ENCODE measurements at regions not wholly inside any gene's neighbourhood (a gene's known extent, or its start where the extent isn't known, plus 50 kb on each side); places are given as distances from the start of the nearest gene placed in this dataset.

- intact Hi-C loops (cut with micrococcal nuclease) = no loop called here
- ChIA-PET POLR2A (no interaction called here), CTCF (no interaction called here)
- Histone ChIP-seq H3K4me3 (replicated peaks in 1 of 3; ENCODE audit: insufficient read depth in 1 of 3, low read depth in 1 of 3, low read length in 3 of 3) (no peak overlapping the region), H3K27me3 (ENCODE audit: control insufficient read depth in 2 of 2, insufficient read depth in 2 of 2, low read length in 2 of 2) (no peaks in the 10 kb centered on the region), H3K9me3 (replicated peaks; ENCODE audit: control insufficient read depth, insufficient read depth, low read length) (no peaks in the 10 kb centered on the region), H3K4me1 (ENCODE audit: control insufficient read depth, extremely low read depth, insufficient read depth, low read length) (no peaks in the 10 kb centered on the region), H2AFZ (ENCODE audit: low read depth, low read length) (no peak overlapping the region), H4K20me1 (replicated peaks; ENCODE audit: control insufficient read depth, extremely low read depth, insufficient read depth, low read length) (no peaks in the 10 kb centered on the region), H3K79me2 (ENCODE audit: control insufficient read depth, insufficient read depth, low read length) (no peaks in the 10 kb centered on the region), H3K9ac (replicated peaks; ENCODE audit: extremely low read depth, insufficient read depth, low read length) (no peak overlapping the region), H3K27ac (ENCODE audit: insufficient read depth, low read depth, low read length) (no peak overlapping the region), H3K4me2 (ENCODE audit: insufficient read depth, low read length) (no peak overlapping the region), H3K36me3 (ENCODE audit: control insufficient read depth in 2 of 2, extremely low read depth in 1 of 2, insufficient read depth in 2 of 2, low read length in 2 of 2) (no peaks in the 10 kb centered on the region), H3K9me1 (replicated peaks; ENCODE audit: control insufficient read depth, extremely low read depth, insufficient read depth, low read length) (no peaks in the 10 kb centered on the region)
- dilution Hi-C loops (cut with MboI; ENCODE audit: extremely low pct_ligation_motif_present, low sequenced_read_pairs) = no loop called here
- no peak for DNase-seq (ENCODE audit: low read depth, low spot score)
- BruUV-seq (replicated peaks) = no TSS peak
- TF ChIP-seq MYC (IDR thresholded peaks at IDR 0.05; ENCODE audit: low read depth, low read length) = no peak
- no peak for TF ChIP-seq CTCF (IDR thresholded peaks at IDR 0.05; ENCODE audit: extremely low read depth in 1 of 2, insufficient read depth in 1 of 2, low read depth in 1 of 2, low read length in 2 of 2)
- no peak for TF ChIP-seq POLR2A (IDR thresholded peaks at IDR 0.05; ENCODE audit: low read depth, low read length)
- TF ChIP-seq GATA2 (IDR thresholded peaks at IDR 0.05; ENCODE audit: insufficient read depth, insufficient read length, low read depth, low read length) = no peak
- no peak for TF ChIP-seq JUN (IDR thresholded peaks at IDR 0.05; ENCODE audit: borderline replicate concordance, insufficient read depth, insufficient read length, low read depth)
- no peak for TF ChIP-seq FOS (IDR thresholded peaks at IDR 0.05; ENCODE audit: borderline replicate concordance, insufficient read depth, low read length)
- no peak for TF ChIP-seq POLR2AphosphoS5 (IDR thresholded peaks at IDR 0.05; ENCODE audit: insufficient read depth, low read depth, low read length)
- no peak for TF ChIP-seq MAX (IDR thresholded peaks at IDR 0.05; ENCODE audit: insufficient read depth, insufficient read length)
- TF ChIP-seq EZH2 (IDR thresholded peaks at IDR 0.05; ENCODE audit: borderline replicate concordance, low read depth, low read length, severe bottlenecking) = no peak
- FAIRE-seq = no peak
Measured at GRCh38 chr5:68070591-68071281, 144.8 kb upstream of the PIK3R1 start.

Data from endothelial cell of umbilical vein (primary cell).